Stimulated activated CD8-positive, alpha-beta memory T cell treated with anti-CD3 and anti-CD28 coated beads, Interleukin-15, amount 100 ng/mL, for 4 hours (primary cell): ENCODE measurements at regions not wholly inside any gene's neighbourhood (a gene's known extent, or its start where the extent isn't known, plus 50 kb on each side); places are given as distances from the start of the nearest gene placed in this dataset.

Experiments
- DNase-seq, 2 donors: peaks; one replicate each; pipeline ENCODE4 v3.0.0-alpha.2; 2020; ENCODE audit warnings: low read depth in 2 of 2

- DNase-seq, result no peak
These were observed 167.8 kb downstream of the RAB28 start for GRCh38 chr4:13316354-13316753.

- DNase-seq, result no peak
These were observed 170.3 kb downstream of the RAB28 start for GRCh38 chr4:13313856-13314255.

- DNase-seq, result no peak
These were observed 171.9 kb downstream of the RAB28 start for GRCh38 chr4:13312264-13312663.

- DNase-seq, result no peak
These were observed 174.4 kb downstream of the RAB28 start for GRCh38 chr4:13309751-13310150.

- DNase-seq, result no peak
These were observed 177.8 kb downstream of the RAB28 start for GRCh38 chr4:13306356-13306755.

- DNase-seq, result no peak
These were observed 181.3 kb downstream of the RAB28 start for GRCh38 chr4:13302876-13303275.

- no peak for DNase-seq
These were observed 184.8 kb downstream of the RAB28 start for GRCh38 chr4:13299343-13299742.

GRCh38 chr4:13298655-13299054 is 185.5 kb downstream of the RAB28 start:
- no peak for DNase-seq

GRCh38 chr4:13296986-13297385 is 187.2 kb downstream of the RAB28 start:
- no peak for DNase-seq

- DNase-seq, result no peak
These were observed 189.1 kb downstream of the RAB28 start for GRCh38 chr4:13294961-13295605.

- DNase-seq, result no peak
These were observed 191.8 kb downstream of the RAB28 start for GRCh38 chr4:13292372-13292771.

- no peak for DNase-seq
These were observed 194.7 kb downstream of the RAB28 start for GRCh38 chr4:13289391-13289790.

GRCh38 chr4:13285336-13285735 is 198.8 kb downstream of the RAB28 start:
- no peak for DNase-seq

- no peak for DNase-seq
These were observed 199.2 kb downstream of the RAB28 start for GRCh38 chr4:13284932-13285331.

- DNase-seq, result no peak
These were observed 207.8 kb downstream of the RAB28 start for GRCh38 chr4:13276357-13276756.

GRCh38 chr4:13268703-13269102 is 215.4 kb downstream of the RAB28 start:
- no peak for DNase-seq

- DNase-seq, result no peak
These were observed 216.0 kb downstream of the RAB28 start for GRCh38 chr4:13268165-13268564.

GRCh38 chr4:13267091-13267490 is 217.0 kb downstream of the RAB28 start:
- no peak for DNase-seq

- no peak for DNase-seq
These were observed 217.5 kb downstream of the RAB28 start for GRCh38 chr4:13266687-13267086.

GRCh38 chr4:13263967-13264525 is 220.1 kb downstream of the RAB28 start:
- DNase-seq, result no peak

- no peak for DNase-seq
These were observed 221.3 kb downstream of the RAB28 start for GRCh38 chr4:13262816-13263215.

- no peak for DNase-seq
These were observed 222.5 kb downstream of the RAB28 start for GRCh38 chr4:13261486-13262257.

GRCh38 chr4:13260513-13260912 is 223.6 kb downstream of the RAB28 start:
- DNase-seq, result no peak
